ENCODE measurements at regions not wholly inside any gene's neighbourhood (a gene's known extent, or its start where the extent isn't known, plus 50 kb on each side); places are given as distances from the start of the nearest gene placed in this dataset.
A peak's percentile ranks its signal among the peaks of the same experiment; 100 is the strongest.

- DNase-seq (ENCODE audit: low spot score in 2 of 2), result no peak
- TF ChIP-seq POLR2AphosphoS5 (IDR thresholded peaks at IDR 0.05), result no peak
- no peak for TF ChIP-seq EP300 (IDR thresholded peaks at IDR 0.05)
- no peak for TF ChIP-seq POLR2A (IDR thresholded peaks at IDR 0.05)
- TF ChIP-seq CTCF (IDR thresholded peaks at IDR 0.05), result no peak
- no peak overlapping the region for H3K4me3 ChIP-seq
- 73% methylated on average over 1 of the region's 1 CpG for WGBS
- no peaks in the 10 kb centered on the region for H3K27me3 ChIP-seq
- H3K4me1 ChIP-seq, result no peaks in the 10 kb centered on the region
- no peaks in the 10 kb centered on the region for H3K36me3 ChIP-seq
- H3K27ac ChIP-seq, result no peak overlapping the region
- no peaks in the 10 kb centered on the region for H3K9me3 ChIP-seq
Measured at GRCh38 chr4:30354605-30355004, 365.6 kb upstream of the PCDH7 start.

- no peak for DNase-seq (ENCODE audit: low spot score in 2 of 2)
- no peak for TF ChIP-seq EP300 (IDR thresholded peaks at IDR 0.05)
- TF ChIP-seq POLR2A (IDR thresholded peaks at IDR 0.05), result no peak
- TF ChIP-seq CTCF (IDR thresholded peaks at IDR 0.05), result no peak
- TF ChIP-seq POLR2AphosphoS5 (IDR thresholded peaks at IDR 0.05), result no peak
- no peak overlapping the region for H3K27ac ChIP-seq
- peaks cover 7% of the 10 kb centered on the region for H3K9me3 ChIP-seq
- no peaks in the 10 kb centered on the region for H3K27me3 ChIP-seq
- no peak overlapping the region for H3K4me3 ChIP-seq
- WGBS, result 87% methylated on average over 2 of the region's 2 CpGs
- H3K4me1 ChIP-seq, result no peaks in the 10 kb centered on the region
- no peaks in the 10 kb centered on the region for H3K36me3 ChIP-seq
Measured at GRCh38 chr4:30362436-30362835, 357.7 kb upstream of the PCDH7 start.

- 88% methylated on average over 14 of the region's 14 CpGs for WGBS
- no peak for TF ChIP-seq POLR2AphosphoS5 (IDR thresholded peaks at IDR 0.05)
- no peak for TF ChIP-seq EP300 (IDR thresholded peaks at IDR 0.05)
- no peak for TF ChIP-seq POLR2A (IDR thresholded peaks at IDR 0.05)
- no peak for TF ChIP-seq CTCF (IDR thresholded peaks at IDR 0.05)
- no peaks in the 10 kb centered on the region for H3K36me3 ChIP-seq
- no peaks in the 10 kb centered on the region for H3K9me3 ChIP-seq
- no peaks in the 10 kb centered on the region for H3K27me3 ChIP-seq
- no peak overlapping the region for H3K4me3 ChIP-seq
- no peak for DNase-seq (ENCODE audit: low spot score in 2 of 2)
- H3K27ac ChIP-seq, result no peak overlapping the region
- no peaks in the 10 kb centered on the region for H3K4me1 ChIP-seq
Measured at GRCh38 chr4:30370105-30370504, 350.1 kb upstream of the PCDH7 start.

- WGBS, result 62% methylated on average over 6 of the region's 6 CpGs
Measured at GRCh38 chr4:30380404-30380998, 339.7 kb upstream of the PCDH7 start.

GRCh38 chr4:30385650-30386049, 334.5 kb upstream of the PCDH7 start:
- Histone ChIP-seq H3K27me3 (no peaks in the 10 kb centered on the region), H3K27ac (no peak overlapping the region), H3K4me1 (no peaks in the 10 kb centered on the region), H3K9me3 (no peaks in the 10 kb centered on the region), H3K4me3 (no peak overlapping the region), H3K36me3 (no peaks in the 10 kb centered on the region)
- DNase-seq (ENCODE audit: low spot score in 2 of 2), result no peak
- 75% methylated on average over 2 of the region's 2 CpGs for WGBS
- TF ChIP-seq POLR2AphosphoS5 (IDR thresholded peaks at IDR 0.05), result no peak
- TF ChIP-seq POLR2A (IDR thresholded peaks at IDR 0.05), result no peak
- TF ChIP-seq CTCF (IDR thresholded peaks at IDR 0.05), result no peak
- TF ChIP-seq EP300 (IDR thresholded peaks at IDR 0.05), result no peak

More at GRCh38 chr4:30380404-30380998, 339.7 kb upstream of the PCDH7 start:
- H3K9me3 ChIP-seq, result no peaks in the 10 kb centered on the region
- no peak overlapping the region for H3K27ac ChIP-seq
- TF ChIP-seq CTCF (IDR thresholded peaks at IDR 0.05), result peak in 1 of 2 donors; percentile 68
- no peak for TF ChIP-seq EP300 (IDR thresholded peaks at IDR 0.05)
- H3K36me3 ChIP-seq, result no peaks in the 10 kb centered on the region
- no peaks in the 10 kb centered on the region for H3K4me1 ChIP-seq
- no peaks in the 10 kb centered on the region for H3K27me3 ChIP-seq
- DNase-seq (ENCODE audit: low spot score in 2 of 2), result no peak
- no peak overlapping the region for H3K4me3 ChIP-seq

Data from suprapubic skin (tissue), 4 donors.